ENCODE measurements at regions not wholly inside any gene's neighbourhood (a gene's known extent, or its start where the extent isn't known, plus 50 kb on each side); places are given as distances from the start of the nearest gene placed in this dataset.

DNA sequence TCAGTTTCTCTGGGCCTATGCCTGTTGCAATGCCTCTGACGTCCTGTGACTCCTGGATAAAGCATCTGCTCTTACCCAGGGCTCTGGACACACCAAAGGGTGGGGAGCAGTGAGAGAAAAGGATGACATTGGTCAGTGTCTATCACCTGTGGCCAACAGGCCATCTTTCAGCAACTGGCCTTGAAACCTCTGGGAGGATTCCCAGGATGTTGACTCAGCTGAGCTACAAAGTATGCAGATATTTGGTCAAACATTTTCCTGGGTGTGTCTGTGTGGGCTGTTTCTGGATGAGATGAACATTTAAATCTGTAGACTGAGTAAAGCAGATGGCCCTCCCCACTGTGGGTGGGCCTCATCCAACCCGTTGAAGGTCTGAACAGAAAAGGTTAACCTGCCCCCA, 149.9 kb downstream of the SPATA19 start:
- no peak for DNase-seq (ENCODE audit: low spot score)

DNA sequence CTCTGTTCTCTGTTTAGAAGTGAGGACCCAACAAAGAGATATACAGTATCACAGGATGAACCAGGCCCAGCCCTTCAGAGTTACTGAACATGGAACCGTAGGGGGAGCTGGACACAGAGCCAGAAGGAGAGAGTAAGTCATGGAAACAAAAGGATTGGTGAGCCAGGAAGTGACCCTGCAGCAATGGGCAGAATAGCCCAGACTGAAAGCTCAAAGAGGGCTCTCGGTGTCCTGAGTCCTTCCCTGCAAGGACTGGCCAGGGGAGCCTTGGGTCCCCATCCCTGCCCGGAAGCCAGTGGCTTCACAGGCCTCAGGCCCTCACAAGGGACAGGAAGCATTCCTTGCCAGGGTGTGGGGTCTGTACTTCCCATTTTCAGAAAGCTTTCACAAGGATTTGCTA, 150.6 kb downstream of the SPATA19 start:
- no peak for DNase-seq (ENCODE audit: low spot score)

DNA sequence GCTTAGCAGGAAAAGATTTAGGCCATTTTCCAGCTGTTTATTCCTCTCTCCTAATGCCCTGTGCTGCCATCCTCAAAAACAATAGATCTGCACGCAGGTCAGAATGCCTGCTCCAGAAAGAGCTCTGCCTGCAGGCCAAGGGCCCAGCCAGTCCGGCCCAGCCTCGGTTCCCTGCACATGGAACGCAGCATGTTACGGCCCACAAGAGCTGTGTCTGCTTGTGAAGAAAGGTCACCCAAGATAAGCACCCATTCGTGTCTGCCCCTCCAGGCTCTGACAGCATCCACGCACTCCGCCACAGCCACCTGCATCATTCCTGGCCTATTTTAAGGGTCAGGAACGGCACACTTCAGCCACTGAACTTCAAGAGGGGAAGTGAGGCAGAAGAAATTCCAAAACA, 152.2 kb downstream of the SPATA19 start:
- no peak for DNase-seq (ENCODE audit: low spot score)

DNA sequence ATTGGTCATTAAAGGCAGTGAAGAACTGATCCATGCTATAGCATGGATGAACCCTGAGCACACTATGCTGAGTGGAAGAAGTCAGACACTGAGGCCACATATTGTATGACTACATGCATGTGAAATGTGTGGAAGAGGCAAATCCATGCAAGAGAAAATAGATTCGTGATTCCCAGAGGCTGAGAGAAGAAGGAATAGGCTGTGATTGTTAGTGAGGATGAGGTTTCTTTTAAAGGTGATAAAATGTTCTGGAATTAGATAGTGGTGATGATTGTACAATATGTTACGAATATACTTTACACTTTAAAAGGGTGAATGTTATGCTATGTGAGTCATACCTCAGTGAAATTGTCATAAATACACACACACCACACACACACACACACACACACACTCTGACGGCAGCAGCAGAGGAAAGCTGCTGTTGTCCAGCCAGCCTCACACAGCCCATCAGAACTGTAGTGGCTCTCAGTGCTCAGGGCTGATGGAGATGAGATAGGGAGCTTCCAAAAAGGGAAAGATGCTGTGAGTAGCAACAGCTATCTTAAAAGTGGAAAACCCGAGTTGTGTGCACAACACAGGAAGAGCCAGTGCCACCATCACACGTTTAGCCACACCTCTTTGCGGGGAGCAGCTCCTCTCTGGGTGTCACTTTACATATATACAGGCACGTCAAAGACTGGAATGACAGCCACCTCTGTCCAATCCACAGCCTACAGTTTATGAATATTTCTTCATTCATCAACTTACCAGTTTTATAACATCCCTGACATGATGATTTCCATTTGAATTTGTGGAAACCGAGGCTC, 153.0 kb downstream of the SPATA19 start:
- no peak for DNase-seq (ENCODE audit: low spot score)

DNA sequence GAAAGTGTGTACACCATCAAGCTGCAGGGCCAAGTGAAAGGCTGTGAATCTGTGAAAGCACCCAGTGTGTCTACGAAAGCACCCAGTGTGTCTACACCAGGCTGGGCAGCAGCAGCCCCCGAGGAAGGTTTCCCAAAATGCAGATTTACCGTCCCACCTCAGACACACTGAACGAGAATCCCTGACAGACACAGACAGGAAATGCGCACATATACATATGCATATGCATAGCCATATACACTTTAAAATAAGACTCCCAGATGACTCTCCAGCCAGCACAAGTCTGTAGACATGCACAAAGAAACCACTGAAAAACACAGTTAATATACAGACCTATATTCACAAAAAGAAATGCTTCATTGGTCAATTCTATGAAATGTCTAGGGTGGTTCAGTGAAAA, 155.5 kb upstream of the OPCML start:
- DNase-seq (ENCODE audit: low spot score), result no peak

DNA sequence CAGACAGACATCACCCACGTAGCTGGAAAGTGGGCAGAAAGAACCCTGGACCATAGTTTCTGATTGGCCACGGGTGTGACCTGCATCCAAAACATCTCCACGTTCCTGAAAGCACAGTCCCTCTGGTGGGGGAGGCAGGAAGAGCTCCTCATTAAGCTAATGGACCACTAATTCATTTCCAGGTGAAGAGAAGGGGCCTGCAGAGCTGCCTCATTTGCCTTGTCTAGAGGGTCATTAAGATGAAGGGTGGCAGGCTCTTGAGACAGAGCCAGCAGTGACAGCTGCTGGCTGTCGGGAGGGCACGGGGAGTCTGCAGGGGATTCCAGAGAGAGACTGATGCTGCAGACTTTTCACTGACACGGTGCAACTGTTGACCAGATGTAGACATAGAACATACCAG, 149.6 kb upstream of the OPCML start:
- no peak for DNase-seq (ENCODE audit: low spot score)

DNA sequence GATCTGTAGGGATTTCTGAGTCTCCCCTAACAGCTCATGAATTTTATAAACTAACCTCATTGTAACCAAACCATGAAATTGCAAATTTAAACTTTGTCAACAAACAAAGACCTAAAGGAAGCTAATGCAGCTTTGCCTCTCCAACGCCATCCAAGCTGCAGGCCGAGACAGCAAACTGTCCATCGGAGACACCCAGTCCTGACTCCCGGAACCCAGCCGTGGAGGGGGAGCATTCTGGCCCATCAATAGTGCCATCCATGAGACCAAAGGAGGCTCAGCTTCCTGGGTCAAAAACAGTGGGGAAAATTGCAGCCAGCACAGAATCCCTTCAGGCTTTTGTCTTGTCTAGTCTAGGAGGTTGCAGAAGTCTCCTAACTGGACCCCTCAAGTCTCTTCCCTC, 147.6 kb upstream of the OPCML start:
- no peak for DNase-seq (ENCODE audit: low spot score)

DNA sequence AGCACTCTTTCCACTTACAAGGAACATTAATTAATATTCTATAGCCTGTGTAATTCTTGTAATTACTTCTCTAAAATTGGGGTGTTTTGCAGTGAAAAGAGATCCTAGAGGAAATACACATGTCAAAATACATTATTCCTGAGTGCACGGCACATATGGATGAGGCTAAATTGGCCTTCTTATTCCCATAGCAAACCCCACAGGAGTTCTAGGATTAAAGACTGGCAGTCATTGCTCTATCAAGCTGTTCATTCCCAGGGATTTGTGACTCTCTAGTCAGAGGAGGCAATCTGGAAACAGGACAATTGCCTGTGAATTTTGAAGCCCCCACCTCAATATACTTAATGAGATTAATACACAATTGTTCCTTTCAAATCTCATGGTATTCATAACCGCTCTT, 145.9 kb upstream of the OPCML start:
- DNase-seq (ENCODE audit: low spot score), result no peak

DNA sequence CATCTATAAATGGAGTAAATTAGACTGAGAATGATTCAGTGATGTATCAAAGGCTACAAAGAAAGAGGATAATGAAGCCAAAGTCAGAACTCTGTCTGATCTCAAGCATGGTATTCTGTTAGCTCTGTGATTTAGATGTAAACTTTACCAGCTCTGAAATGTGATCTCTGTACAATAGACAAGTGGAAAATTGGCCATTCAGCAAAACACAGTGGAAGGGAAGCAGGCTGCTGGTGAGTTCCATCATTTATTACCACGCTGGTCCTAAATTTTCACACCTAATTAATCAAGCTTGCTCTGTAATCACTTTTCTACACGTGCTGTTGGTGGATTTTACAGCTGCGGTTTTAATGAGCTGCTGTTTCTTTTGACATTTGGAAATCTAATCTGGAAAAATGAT, 145.1 kb upstream of the OPCML start:
- no peak for DNase-seq (ENCODE audit: low spot score)

DNA sequence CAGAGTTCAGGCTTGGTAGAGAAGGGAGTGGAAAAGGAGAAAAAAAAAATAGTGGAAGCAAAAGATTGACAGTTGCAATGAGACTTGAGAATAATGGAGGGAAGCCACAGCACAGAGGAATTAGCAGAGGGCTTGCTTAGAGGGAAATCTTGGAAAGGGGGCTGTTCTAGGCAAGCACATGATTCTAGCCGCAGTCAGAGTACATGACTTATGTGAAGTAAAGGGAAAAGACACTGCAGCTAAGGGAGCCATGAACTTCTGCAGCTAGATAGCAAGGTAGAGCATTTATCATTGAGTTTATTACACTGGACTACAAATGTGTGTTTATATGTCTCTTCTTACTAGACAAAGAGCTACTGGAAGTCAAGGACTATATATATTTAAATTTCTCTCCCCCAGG, 144.0 kb upstream of the OPCML start:
- DNase-seq (ENCODE audit: low spot score), result no peak

DNA sequence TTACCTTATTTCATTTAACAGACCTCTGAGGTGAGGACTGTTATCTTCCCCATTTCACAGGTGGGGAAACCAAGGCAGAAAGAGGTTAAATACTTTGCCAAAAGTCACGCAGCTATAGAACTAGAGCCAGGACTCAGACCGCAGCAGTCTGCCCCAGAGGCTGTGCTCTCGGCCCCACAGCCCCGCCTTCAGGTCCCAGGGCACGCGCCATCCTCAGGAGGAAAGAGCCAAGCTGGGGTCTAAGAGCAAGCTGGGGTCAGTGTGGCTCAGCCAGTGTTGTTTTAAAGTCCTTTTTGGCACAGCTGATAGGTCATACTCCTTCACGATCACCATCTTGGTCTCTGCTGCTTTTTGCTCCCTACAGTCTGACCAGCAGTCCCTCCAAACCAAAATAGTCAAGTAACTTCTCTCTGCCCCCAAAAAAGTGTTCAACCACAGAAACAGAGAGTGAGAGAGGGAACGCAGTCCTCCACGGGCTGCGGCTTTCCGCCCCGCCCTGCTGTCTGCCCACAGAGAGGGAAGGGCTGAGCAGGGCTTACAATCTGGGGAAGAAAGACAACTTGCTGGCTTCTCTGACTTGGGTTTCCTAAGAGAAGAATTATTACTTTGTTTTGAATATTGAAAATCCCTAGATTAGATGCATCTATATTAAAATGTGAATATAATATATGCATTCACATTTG, 137.2 kb upstream of the OPCML start:
- no peak for DNase-seq (ENCODE audit: low spot score)

DNA sequence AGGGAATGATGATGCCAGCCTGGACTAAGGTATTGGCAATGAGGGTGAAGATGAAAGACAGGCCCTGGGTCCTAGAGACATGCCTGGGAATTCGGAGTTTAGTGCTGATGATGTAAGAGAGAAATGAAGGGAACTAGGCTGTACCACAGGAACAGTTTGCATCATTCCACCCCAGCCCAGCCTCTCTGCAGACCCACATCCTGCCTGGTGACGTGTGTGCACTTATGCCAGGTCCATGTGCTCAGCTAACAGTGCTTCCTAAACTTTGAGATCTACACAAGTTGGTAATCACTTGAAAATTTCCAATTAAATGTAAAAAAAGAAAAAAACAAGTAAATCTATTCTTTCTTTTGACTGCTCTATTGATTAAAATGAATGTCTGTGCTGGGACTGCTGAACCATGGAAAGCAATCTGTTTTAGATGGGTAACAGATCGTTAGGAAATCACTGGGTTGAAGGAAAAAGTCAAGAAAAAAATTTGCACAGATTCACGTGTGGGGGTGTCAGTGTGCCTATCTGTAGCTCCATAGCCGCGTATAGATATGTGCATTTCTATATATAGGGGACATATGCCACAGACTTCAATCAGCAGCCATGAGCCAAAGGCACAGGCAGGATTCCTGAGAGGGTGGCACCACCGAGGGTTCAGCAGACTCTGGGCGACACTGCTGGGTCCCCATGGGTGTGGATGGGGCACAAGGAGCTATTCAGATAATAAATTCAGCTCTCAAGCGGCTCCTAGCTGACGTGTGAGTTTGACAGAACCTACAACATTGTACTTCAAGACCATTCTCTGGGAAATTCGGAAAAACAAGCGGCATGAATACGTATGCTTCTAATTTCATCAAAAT, 131.1 kb upstream of the OPCML start:
- no peak for DNase-seq (ENCODE audit: low spot score)

DNA sequence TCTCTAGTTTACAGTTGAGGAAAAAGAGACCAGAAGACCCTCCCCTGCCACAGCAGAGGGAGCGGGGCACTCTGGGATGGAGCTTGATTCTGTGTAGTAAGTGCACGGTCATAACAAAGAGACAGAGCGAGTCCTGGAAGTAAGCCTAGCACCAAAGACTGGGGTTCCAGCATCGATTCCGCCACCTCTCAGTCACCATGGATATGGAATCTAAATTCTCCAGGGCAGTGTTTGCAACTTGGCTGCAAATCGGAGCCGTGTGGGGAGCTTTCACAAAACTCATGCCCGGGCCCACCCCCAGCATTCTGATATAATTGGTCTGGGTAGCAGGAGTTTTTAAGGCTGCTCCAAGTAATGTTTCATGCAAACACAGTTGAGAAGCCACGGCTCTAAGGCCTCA, 129.5 kb upstream of the OPCML start:
- no peak for DNase-seq (ENCODE audit: low spot score)

DNA sequence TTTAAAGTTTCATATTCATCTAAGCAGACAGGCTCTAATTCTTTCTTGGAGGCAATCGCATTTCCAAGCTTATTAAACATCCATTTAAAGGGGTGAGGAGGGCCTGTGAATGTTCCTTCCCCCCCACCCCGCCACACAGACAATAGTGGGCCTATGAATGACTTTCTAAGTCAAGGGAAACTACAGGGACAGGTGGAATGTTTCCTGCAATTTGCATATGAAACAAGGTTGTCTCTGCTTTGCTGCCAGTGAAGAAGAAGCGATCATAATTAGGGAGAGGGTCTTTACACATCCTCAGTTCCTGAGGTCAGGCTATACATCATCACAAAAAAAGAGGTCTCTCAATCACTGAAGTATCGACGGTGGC, 127.9 kb upstream of the OPCML start:
- no peak for DNase-seq (ENCODE audit: low spot score)

DNA sequence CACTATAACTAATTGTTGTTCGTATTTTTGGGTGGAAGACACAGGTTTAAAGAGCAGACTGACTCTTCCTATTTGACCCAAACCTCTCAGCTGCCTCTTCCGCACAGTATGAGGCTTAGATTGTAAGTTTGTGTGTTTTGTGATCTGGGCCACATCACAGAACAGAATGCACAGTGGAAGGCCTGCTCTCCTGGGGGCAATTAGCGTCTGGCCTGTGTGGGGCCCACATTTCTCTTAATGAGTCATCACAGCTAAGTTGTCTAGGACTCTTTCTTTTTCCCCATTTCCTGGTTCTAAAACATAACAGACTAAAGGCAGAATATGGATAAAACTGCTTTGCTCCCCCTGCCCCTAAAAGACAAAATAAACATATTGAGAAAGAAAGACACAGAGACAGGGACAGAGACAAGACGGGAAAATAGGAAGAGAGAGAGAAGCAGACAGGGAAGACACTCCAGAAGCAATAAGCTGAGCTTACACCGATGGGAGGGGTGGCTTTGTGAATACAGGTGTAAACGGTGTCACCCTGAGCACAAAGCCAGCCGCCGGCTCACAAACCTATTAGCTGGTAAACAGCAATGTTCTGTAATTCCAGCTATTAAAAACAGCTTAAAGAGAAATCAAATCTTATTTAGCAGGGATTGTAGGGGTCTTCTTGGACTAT, 127.4 kb upstream of the OPCML start:
- no peak for DNase-seq (ENCODE audit: low spot score)

DNA sequence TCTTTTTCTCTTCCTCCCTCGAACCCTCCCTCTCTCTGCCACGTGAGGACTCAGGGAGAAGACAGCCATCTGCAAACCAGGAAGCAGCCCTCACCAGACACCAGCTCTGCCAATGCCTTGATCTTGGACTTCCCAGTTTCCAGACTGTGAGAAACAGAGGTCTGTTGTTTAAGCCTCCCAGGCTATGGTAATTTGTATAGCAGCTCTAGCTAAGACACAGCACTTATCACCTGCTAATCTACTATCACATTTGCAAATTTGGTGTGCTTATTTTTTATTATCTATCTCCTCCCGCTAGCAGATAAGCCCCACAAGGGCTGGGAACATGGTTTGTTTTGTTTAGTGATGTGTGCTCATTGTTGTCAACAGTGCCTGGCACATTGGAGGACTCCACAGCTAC, 124.8 kb upstream of the OPCML start:
- DNase-seq (ENCODE audit: low spot score), result no peak

DNA sequence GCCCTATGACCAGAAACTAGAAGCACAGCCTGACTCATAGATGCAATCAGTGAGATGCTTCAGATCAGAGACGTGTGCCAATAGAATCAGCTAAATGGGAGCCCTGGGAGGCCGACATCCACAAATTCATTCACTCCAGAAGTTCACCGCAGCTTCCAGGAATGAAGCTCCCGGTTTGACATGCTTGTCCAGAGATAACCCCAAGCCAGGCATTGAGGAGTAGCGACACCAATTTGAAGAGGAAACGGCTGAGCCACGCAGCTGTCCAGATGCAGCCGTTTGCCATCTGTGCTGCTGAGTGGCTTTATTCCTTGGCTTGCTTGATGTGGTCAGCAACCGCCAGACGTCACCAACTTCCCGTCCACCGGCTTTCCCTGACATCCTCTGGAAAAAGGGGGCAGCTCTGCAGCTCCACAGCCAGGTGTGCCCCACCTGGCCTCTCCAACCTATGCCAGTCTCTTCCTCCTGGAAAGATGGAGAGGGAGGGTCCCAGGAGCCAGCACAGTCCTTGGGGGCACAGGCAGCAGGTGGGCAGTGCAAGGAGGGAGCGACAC, 123.9 kb upstream of the OPCML start:
- DNase-seq (ENCODE audit: low spot score), result no peak

DNA sequence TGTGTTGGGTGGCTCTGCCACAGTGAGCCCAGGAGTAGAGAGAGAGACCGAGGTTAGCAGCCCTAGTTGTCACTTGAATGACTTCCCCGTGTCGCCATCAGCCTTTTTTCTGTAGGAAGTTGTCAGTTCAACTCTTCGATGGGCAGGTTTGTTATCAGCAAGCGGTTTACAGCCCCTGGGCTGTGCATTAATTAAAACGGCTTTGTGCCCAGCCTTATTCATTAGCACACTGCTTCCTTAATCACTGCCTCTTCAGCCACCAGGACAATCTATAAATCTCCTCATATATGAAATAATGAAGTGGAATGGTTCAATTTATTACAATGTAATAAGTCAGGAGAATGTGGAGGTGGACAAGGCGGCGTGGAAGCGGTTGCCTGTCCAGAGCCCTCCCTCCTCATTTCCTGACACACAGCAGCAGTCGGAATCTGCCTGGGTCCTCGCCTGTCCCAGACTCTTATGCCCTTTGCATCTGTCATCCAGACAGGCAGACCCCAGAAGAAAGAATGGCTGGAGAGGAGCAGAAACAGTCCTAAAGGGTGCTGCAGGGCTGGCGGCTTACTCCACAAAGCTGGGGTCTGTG, 122.4 kb upstream of the OPCML start:
- no peak for DNase-seq (ENCODE audit: low spot score)

DNA sequence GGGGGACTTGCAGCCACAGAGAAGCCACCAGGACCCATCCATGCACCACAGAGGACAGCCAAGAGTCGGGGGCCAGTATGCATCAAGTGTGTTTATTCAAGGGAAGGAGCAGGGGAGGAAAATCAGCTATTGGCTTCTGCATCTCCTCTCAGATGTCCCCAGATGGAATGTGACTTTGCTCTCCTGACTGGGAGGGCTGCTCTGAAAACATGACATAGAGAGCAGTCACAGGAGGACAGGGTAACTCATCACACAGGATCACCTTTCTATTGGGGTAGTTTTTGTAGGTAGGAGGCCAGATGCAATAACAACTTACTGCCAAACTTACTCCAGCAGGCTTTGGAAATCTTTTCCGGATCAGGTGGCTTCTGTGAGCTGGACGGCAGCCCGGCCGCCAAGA, 121.0 kb upstream of the OPCML start:
- DNase-seq (ENCODE audit: low spot score), result no peak

DNA sequence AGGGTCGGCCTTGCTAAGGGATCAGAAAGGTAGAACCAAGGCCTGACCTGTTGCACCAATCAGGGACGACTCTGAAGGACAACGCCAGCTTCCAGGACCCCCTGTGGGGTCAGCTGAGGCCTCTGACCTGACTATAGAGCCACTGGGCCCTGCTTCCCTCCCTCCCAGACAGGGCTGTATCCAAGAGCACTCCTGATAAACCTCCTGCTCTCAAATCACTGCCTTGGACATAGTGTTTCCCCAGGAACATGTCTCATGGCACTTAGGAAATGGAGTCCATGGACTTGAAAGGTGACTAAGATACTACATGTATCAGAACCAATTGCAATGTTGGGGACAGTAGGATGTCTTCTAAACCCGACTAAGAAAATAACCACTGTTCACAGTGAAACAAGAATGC, 117.8 kb upstream of the OPCML start:
- DNase-seq (ENCODE audit: low spot score), result no peak

DNA sequence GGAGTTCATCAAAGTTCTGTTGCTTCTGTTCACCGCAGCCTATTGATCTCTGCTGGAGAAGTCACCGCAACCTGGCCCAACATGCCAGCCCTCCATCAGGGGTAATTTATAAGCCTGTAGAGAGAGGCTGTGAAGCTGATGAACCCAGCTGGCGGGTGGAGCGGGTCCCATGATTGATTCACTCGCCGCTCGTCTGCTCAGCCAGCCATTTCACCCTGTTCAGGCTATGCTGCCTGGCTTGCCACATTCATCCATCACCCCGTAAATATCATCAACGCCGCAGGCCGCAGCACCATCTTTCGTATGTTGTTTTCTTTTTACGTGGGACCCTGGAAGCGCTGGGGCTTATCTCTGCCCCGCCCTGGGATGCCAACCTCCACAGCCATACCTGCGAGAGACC, 116.7 kb upstream of the OPCML start:
- DNase-seq (ENCODE audit: low spot score), result no peak

DNA sequence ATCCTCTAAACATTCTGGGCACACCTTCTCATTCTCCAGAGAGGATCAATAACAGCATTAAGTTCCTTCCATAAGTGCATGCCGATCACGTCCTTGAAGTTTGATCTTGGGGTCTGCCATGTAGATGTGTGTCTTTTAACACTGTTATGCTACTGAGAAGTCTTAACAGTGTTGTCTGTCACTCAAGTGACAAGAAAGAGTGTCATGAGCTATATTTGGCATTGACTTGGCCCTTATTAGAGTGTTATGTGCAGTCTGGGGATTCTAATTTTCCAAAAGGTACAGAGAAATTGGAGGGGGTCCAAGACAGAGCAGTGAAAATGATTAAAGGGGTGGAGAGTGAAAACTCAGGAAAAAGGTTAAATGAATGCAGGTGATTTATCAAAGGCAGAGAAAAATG, 107.1 kb upstream of the OPCML start:
- DNase-seq (ENCODE audit: low spot score), result no peak

Data from GM03348 (cell line).